ENCODE measurements at regions not wholly inside any gene's neighbourhood (a gene's known extent, or its start where the extent isn't known, plus 50 kb on each side); places are given as distances from the start of the nearest gene placed in this dataset.

DNA sequence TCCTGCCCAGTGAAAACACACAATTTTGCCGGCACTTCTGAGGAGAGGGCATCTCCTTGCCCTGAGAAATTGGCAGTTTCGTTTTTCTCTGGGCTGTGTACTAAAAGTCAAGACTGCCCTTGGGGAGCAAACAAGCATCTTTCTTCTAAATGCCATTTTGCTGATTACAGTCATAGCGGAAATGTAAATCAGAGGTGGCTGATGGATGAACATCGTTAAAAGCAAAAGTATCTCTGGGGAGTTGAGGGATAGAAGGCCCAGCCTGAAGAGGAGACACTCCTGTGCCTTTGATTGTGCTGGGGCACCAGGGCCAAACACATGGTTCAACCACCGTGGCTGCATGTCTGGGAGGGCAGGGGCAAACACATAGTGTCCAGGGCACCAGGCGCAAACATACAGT, 49.8 kb downstream of the ABCC12 start:
- POLR2A ChIA-PET: no interaction called here
- H3K4me3 ChIP-seq: no peak overlapping the region

More for the DNA sequence above, 49.8 kb downstream of the ABCC12 start:
- no peak overlapping the region for H2AFZ ChIP-seq (ENCODE audit: low read depth, low read length)
- no peaks in the 10 kb centered on the region for H3K79me2 ChIP-seq (ENCODE audit: control insufficient read depth, insufficient read depth, low read length)
- no peaks in the 10 kb centered on the region for H4K20me1 ChIP-seq (replicated peaks; ENCODE audit: control insufficient read depth, insufficient read depth, low read length)
- in situ Hi-C loops (cut with MboI) (no loop called here), intact Hi-C loops (cut with micrococcal nuclease) (no loop called here)
- 2% methylated on average over 6 of the region's 6 CpGs for WGBS (ENCODE audit: insufficient coverage, low coverage, missing lambda C conversion rate)
- no peaks in the 10 kb centered on the region for H3K36me3 ChIP-seq (ENCODE audit: control insufficient read depth, insufficient read depth, low read length)
- TF ChIP-seq ESRRA (IDR thresholded peaks at IDR 0.05; ENCODE audit: borderline replicate concordance, low read depth): no peak
- no peak for TF ChIP-seq THRAP3 (IDR thresholded peaks at IDR 0.05; ENCODE audit: borderline replicate concordance)
- no peak for TF ChIP-seq ZNF644 (tag; IDR thresholded peaks at IDR 0.05; ENCODE audit: low read depth)
- TF ChIP-seq MEF2D (tag; conservative IDR thresholded peaks at IDR 0.05; ENCODE audit: low read depth): no peak
- no peak for TF ChIP-seq E2F3 (CRISPR knock-in tag; IDR thresholded peaks at IDR 0.05)
- no peak for TF ChIP-seq FOS (IDR thresholded peaks at IDR 0.05; ENCODE audit: extremely low read depth, insufficient read length)
- TF ChIP-seq ZC3H11A (IDR thresholded peaks at IDR 0.05; ENCODE audit: low read depth, low read length): no peak
- no peak for TF ChIP-seq DDX20 (tag; IDR thresholded peaks at IDR 0.05; ENCODE audit: low read depth)
- TF ChIP-seq NCOA1 (IDR thresholded peaks at IDR 0.05; ENCODE audit: low read depth): no peak
- TF ChIP-seq TSHZ1 (CRISPR knock-in tag; IDR thresholded peaks at IDR 0.05): no peak
- TF ChIP-seq ZNF274 (IDR thresholded peaks at IDR 0.05; ENCODE audit: borderline replicate concordance, low read depth, low read length): no peak
- TF ChIP-seq TBL1XR1 (IDR thresholded peaks at IDR 0.05; ENCODE audit: low read length in 2 of 2): no peak
- no peak for TF ChIP-seq NR3C1 (CRISPR knock-in tag; IDR thresholded peaks at IDR 0.05)
- no peak for TF ChIP-seq HDAC3 (IDR thresholded peaks at IDR 0.05; ENCODE audit: borderline replicate concordance, partially characterized antibody)
- TF ChIP-seq GATAD2B (IDR thresholded peaks at IDR 0.05; ENCODE audit: borderline replicate concordance): no peak
- no peak for TF ChIP-seq RHOXF2B (CRISPR knock-in tag; conservative IDR thresholded peaks at IDR 0.05)
- no peak for TF ChIP-seq SRSF1 (IDR thresholded peaks at IDR 0.05; ENCODE audit: low read depth, low read length)
- TF ChIP-seq THRA (IDR thresholded peaks at IDR 0.05): no peak
- TF ChIP-seq ZNF41 (CRISPR knock-in tag; conservative IDR thresholded peaks at IDR 0.05): no peak
- TF ChIP-seq KDM5B (IDR thresholded peaks at IDR 0.05; ENCODE audit: insufficient replicate concordance, low read depth, low read length): no peak
- H3K4me2 ChIP-seq (ENCODE audit: insufficient read depth, low read length): no peak overlapping the region
- H3K9ac ChIP-seq (ENCODE audit: insufficient read depth in 1 of 2, low read depth in 2 of 2, low read length in 2 of 2): no peak overlapping the region
- ATAC-seq (no peak), DNase-seq (ENCODE audit: extremely low read depth in 1 of 4, low spot score in 3 of 4) (no peak), FAIRE-seq (no peak)
- no TSS peak for BruUV-seq (replicated peaks)
- CTCF ChIA-PET (ENCODE audit: low intra/inter-chr PET ratio): no interaction called here
- H3K9me3 ChIP-seq (replicated peaks; ENCODE audit: control insufficient read depth, insufficient read depth, low read depth, low read length): no peaks in the 10 kb centered on the region
- peaks cover 21 to 42% of the 10 kb centered on the region in 2 experiments; a peak in 4 of 5 replicates for H3K27me3 ChIP-seq (ENCODE audit: control insufficient read depth in 2 of 2, insufficient read depth in 2 of 2, low read length in 2 of 2)
- H3K27ac ChIP-seq (ENCODE audit: extremely low read depth, low read depth, low read length): no peak overlapping the region
- no peaks in the 10 kb centered on the region for H3K9me1 ChIP-seq (ENCODE audit: control insufficient read depth, insufficient read depth, low read length)
- no peaks in the 10 kb centered on the region; a peak in 1 of 5 replicates for H3K4me1 ChIP-seq (replicated peaks in 1 of 2; ENCODE audit: control insufficient read depth in 2 of 2, insufficient read depth in 2 of 2, low read length in 2 of 2)
